GM20431 (cell line): ENCODE measurements at regions not wholly inside any gene's neighbourhood (a gene's known extent, or its start where the extent isn't known, plus 50 kb on each side); places are given as distances from the start of the nearest gene placed in this dataset.

ENCODE experiments used
- in situ Hi-C: fragments of 300-500 bp; cut with MseI, MboI; formaldehyde crosslinking; loops from one replicate; pipeline ENCODE4 v1.15.0; 2020; ENCODE audit warnings: low sequenced_read_pairs; ENCODE audit not compliant: unreplicated experiment

- in situ Hi-C loops, result no loop called here
Observed at GRCh38 chr2:129297430-129297829, 682.0 kb upstream of the RAB6C start.

- in situ Hi-C loops, result no loop called here
Observed at GRCh38 chr2:129299338-129299737, 680.1 kb upstream of the RAB6C start.

- in situ Hi-C loops, result no loop called here
Observed at GRCh38 chr2:129299756-129300155, 679.7 kb upstream of the RAB6C start.

- in situ Hi-C loops, result no loop called here
Observed at GRCh38 chr2:129300456-129300855, 679.0 kb upstream of the RAB6C start.

GRCh38 chr2:129301431-129301913, 678.0 kb upstream of the RAB6C start:
- in situ Hi-C loops, result no loop called here

- in situ Hi-C loops, result no loop called here
Observed at GRCh38 chr2:129302106-129302505, 677.4 kb upstream of the RAB6C start.

- in situ Hi-C loops, result no loop called here
Observed at GRCh38 chr2:129302561-129303183, 676.8 kb upstream of the RAB6C start.

GRCh38 chr2:129314120-129314519, 665.3 kb upstream of the RAB6C start:
- in situ Hi-C loops, result no loop called here

GRCh38 chr2:129318581-129319421, 660.7 kb upstream of the RAB6C start:
- in situ Hi-C loops, result no loop called here

- in situ Hi-C loops, result no loop called here
Observed at GRCh38 chr2:129319422-129319717, 660.1 kb upstream of the RAB6C start.

GRCh38 chr2:129320288-129320687, 659.2 kb upstream of the RAB6C start:
- in situ Hi-C loops, result no loop called here

GRCh38 chr2:129324349-129324748, 655.1 kb upstream of the RAB6C start:
- in situ Hi-C loops, result no loop called here

- in situ Hi-C loops, result no loop called here
Observed at GRCh38 chr2:129325151-129325550, 654.3 kb upstream of the RAB6C start.

GRCh38 chr2:129329574-129329973, 649.9 kb upstream of the RAB6C start:
- in situ Hi-C loops, result no loop called here

- in situ Hi-C loops, result no loop called here
Observed at GRCh38 chr2:129330504-129330903, 649.0 kb upstream of the RAB6C start.

- in situ Hi-C loops, result no loop called here
Observed at GRCh38 chr2:129331638-129332037, 647.8 kb upstream of the RAB6C start.

GRCh38 chr2:129334128-129334527, 645.3 kb upstream of the RAB6C start:
- in situ Hi-C loops, result no loop called here

GRCh38 chr2:129334696-129335410, 644.6 kb upstream of the RAB6C start:
- in situ Hi-C loops, result no loop called here

GRCh38 chr2:129336276-129336675, 643.2 kb upstream of the RAB6C start:
- in situ Hi-C loops, result no loop called here

GRCh38 chr2:129337076-129337475, 642.4 kb upstream of the RAB6C start:
- in situ Hi-C loops, result no loop called here

- in situ Hi-C loops, result no loop called here
Observed at GRCh38 chr2:129345540-129345939, 633.9 kb upstream of the RAB6C start.
